GM23248 (cell line): ENCODE measurements at regions not wholly inside any gene's neighbourhood (a gene's known extent, or its start where the extent isn't known, plus 50 kb on each side); places are given as distances from the start of the nearest gene placed in this dataset.

Experiments used
- DNase-seq: peaks from one replicate; pipeline ENCODE4 v3.0.0-alpha.2; 2015
- H2AFZ ChIP-seq: fragments of 200-600 bp; sonication (generic); 2 replicates; pipeline ENCODE4 v1.6.1; 2016; ENCODE audit warnings: antibody characterized with exemption
- H3F3A ChIP-seq: fragments of 200-600 bp; sonication (generic); 2 replicates; pipeline ENCODE4 v1.6.1; 2016; ENCODE audit warnings: mild to moderate bottlenecking, antibody characterized with exemption, mixed run types; ENCODE audit not compliant: insufficient read depth
- H3K27ac ChIP-seq: fragments of 200-600 bp; sonication (generic); 2 replicates; pipeline ENCODE4 v1.5.1; 2016; ENCODE audit warnings: mild to moderate bottlenecking
- H3K27me3 ChIP-seq: fragments of 200-600 bp; sonication (generic); replicated peaks from 2 replicates; pipeline ENCODE4 v1.6.1; 2016; ENCODE audit warnings: mild to moderate bottlenecking; ENCODE audit not compliant: insufficient read depth
- H3K36me3 ChIP-seq: fragments of 200-600 bp; sonication (generic); 2 replicates; pipeline ENCODE4 v1.6.1; 2016; ENCODE audit warnings: low read depth, mild to moderate bottlenecking
- H3K4me1 ChIP-seq: fragments of 200-600 bp; sonication (generic); 2 replicates; pipeline ENCODE4 v1.6.1; 2016; ENCODE audit warnings: mild to moderate bottlenecking; ENCODE audit not compliant: insufficient read depth
- H3K4me2 ChIP-seq: fragments of 200-600 bp; sonication (generic); one replicate; pipeline ENCODE4 v1.6.1; 2016; ENCODE audit warnings: mild to moderate bottlenecking; ENCODE audit not compliant: unreplicated experiment
- H3K4me3 ChIP-seq: fragments of 200-600 bp; sonication (generic); 2 replicates; pipeline ENCODE4 v1.5.1; 2016; ENCODE audit warnings: mild to moderate bottlenecking
- H3K79me2 ChIP-seq: fragments of 200-600 bp; sonication (generic); 2 replicates; pipeline ENCODE4 v1.6.1; 2016; ENCODE audit warnings: mild to moderate bottlenecking; ENCODE audit not compliant: insufficient read depth
- H3K9ac ChIP-seq: fragments of 200-600 bp; sonication (generic); 2 replicates; pipeline ENCODE4 v1.6.1; 2016; ENCODE audit warnings: mild to moderate bottlenecking
- H3K9me2 ChIP-seq: fragments of 200-600 bp; sonication (generic); 2 replicates; pipeline ENCODE4 v1.6.1; 2016; ENCODE audit warnings: mixed run types, mild to moderate bottlenecking, moderate library complexity; ENCODE audit not compliant: insufficient read depth
- H3K9me3 ChIP-seq: fragments of 200-600 bp; sonication (generic); one replicate; pipeline ENCODE4 v1.6.1; 2017; ENCODE audit warnings: low read depth
- H4K20me1 ChIP-seq: fragments of 200-600 bp; sonication (generic); 2 replicates; pipeline ENCODE4 v1.6.0; 2016; ENCODE audit not compliant: insufficient read depth
- EZH2 ChIP-seq: fragments of 200-600 bp; sonication (generic); IDR thresholded peaks from 2 replicates; pipeline ENCODE4 v1.6.1; 2018; ENCODE audit warnings: antibody characterized with exemption, mild to moderate bottlenecking; ENCODE audit not compliant: insufficient read depth, poor library complexity, severe bottlenecking
- EZH2phosphoT487 ChIP-seq: fragments of 200-600 bp; sonication (generic); IDR thresholded peaks from 2 replicates; pipeline ENCODE4 v1.6.1; 2018; ENCODE audit warnings: antibody characterized with exemption, moderate library complexity, mild to moderate bottlenecking, low read depth; ENCODE audit not compliant: insufficient read depth
- WGBS, 2 experiments: methylation state at CpG; one replicate each; pipeline ENCODE4 v1.1.6; 2015 to 2017; ENCODE audit warnings: low lambda C conversion rate in 2 of 2, low coverage in 1 of 2; ENCODE audit errors: missing lambda C conversion rate in 2 of 2; 5-methylcytosine and 5-hydroxymethylcytosine counted together
- in situ Hi-C: fragments of 300-500 bp; cut with MboI; formaldehyde crosslinking; loops from 2 replicates; pipeline ENCODE4 v1.15.0; 2020

GRCh38 chr15:77859491-77860060 is 217.9 kb downstream of the TBC1D2B start:
- no peak overlapping the region for H3K4me2 ChIP-seq
- in situ Hi-C loops = no loop called here
- peaks cover 27% of the 10 kb centered on the region for H3K27me3 ChIP-seq
- no peaks in the 10 kb centered on the region for H3K4me1 ChIP-seq
- H3K9me3 ChIP-seq = no peaks in the 10 kb centered on the region
- H3F3A ChIP-seq = no peaks in the 10 kb centered on the region
- DNase-seq = no peak
- no peaks in the 10 kb centered on the region for H3K79me2 ChIP-seq
- no peak overlapping the region for H3K27ac ChIP-seq
- H3K36me3 ChIP-seq = no peaks in the 10 kb centered on the region
- TF ChIP-seq EZH2 = no peak
- H2AFZ ChIP-seq = no peak overlapping the region
- no peaks in the 10 kb centered on the region for H3K9me2 ChIP-seq
- H4K20me1 ChIP-seq = no peaks in the 10 kb centered on the region
- H3K9ac ChIP-seq = no peak overlapping the region
- WGBS, 2 experiments = 39 to 44% methylated on average over 2 of the region's 2 CpGs
- H3K4me3 ChIP-seq = no peak overlapping the region

- Histone ChIP-seq H3K4me1 (no peaks in the 10 kb centered on the region), H3F3A (no peaks in the 10 kb centered on the region), H4K20me1 (no peaks in the 10 kb centered on the region), H3K9ac (no peak overlapping the region), H2AFZ (no peak overlapping the region), H3K27ac (no peak overlapping the region), H3K27me3 (peaks cover 34% of the 10 kb centered on the region), H3K4me3 (no peak overlapping the region), H3K36me3 (no peaks in the 10 kb centered on the region), H3K4me2 (no peak overlapping the region), H3K9me3 (no peaks in the 10 kb centered on the region), H3K9me2 (no peaks in the 10 kb centered on the region), H3K79me2 (no peaks in the 10 kb centered on the region)
- TF ChIP-seq EZH2phosphoT487 = no peak
- no peak for TF ChIP-seq EZH2
- DNase-seq = no peak
- 43 to 55% methylated on average over 11 of the region's 11 CpGs for WGBS, 2 experiments
- in situ Hi-C loops = no loop called here
Measured at GRCh38 chr15:77858792-77859490, 218.6 kb downstream of the TBC1D2B start.

- in situ Hi-C loops = no loop called here
- TF ChIP-seq EZH2 (no peak), EZH2phosphoT487 (no peak)
- no peaks in the 10 kb centered on the region for H4K20me1 ChIP-seq
- 42 to 44% methylated on average over 7 of the region's 7 CpGs for WGBS, 2 experiments
- no peaks in the 10 kb centered on the region for H3K9me3 ChIP-seq
- H3K36me3 ChIP-seq = no peaks in the 10 kb centered on the region
- no peak overlapping the region for H3K4me2 ChIP-seq
- peaks cover 46% of the 10 kb centered on the region for H3K27me3 ChIP-seq
- no peak for DNase-seq
- no peak overlapping the region for H2AFZ ChIP-seq
- no peaks in the 10 kb centered on the region for H3K79me2 ChIP-seq
- H3K4me1 ChIP-seq = no peaks in the 10 kb centered on the region
- H3K9me2 ChIP-seq = no peaks in the 10 kb centered on the region
- H3F3A ChIP-seq = no peaks in the 10 kb centered on the region
- no peak overlapping the region for H3K9ac ChIP-seq
- no peak overlapping the region for H3K4me3 ChIP-seq
- no peak overlapping the region for H3K27ac ChIP-seq
Measured at GRCh38 chr15:77857419-77857818, 220.1 kb downstream of the TBC1D2B start.

- H3K9me2 ChIP-seq = no peaks in the 10 kb centered on the region
- no peak overlapping the region for H3K4me2 ChIP-seq
- no peak for DNase-seq
- no peaks in the 10 kb centered on the region for H3K4me1 ChIP-seq
- TF ChIP-seq EZH2 (no peak), EZH2phosphoT487 (no peak)
- 0 to 19% methylated on average over 1 of the region's 1 CpG for WGBS, 2 experiments
- no peaks in the 10 kb centered on the region for H4K20me1 ChIP-seq
- H3K9ac ChIP-seq = no peak overlapping the region
- peaks cover 52% of the 10 kb centered on the region for H3K27me3 ChIP-seq
- no peaks in the 10 kb centered on the region for H3K36me3 ChIP-seq
- H3K27ac ChIP-seq = no peak overlapping the region
- no peak overlapping the region for H2AFZ ChIP-seq
- in situ Hi-C loops = no loop called here
- H3F3A ChIP-seq = no peaks in the 10 kb centered on the region
- H3K79me2 ChIP-seq = no peaks in the 10 kb centered on the region
- H3K9me3 ChIP-seq = no peaks in the 10 kb centered on the region
- H3K4me3 ChIP-seq = no peak overlapping the region
Measured at GRCh38 chr15:77856705-77857346, 220.7 kb downstream of the TBC1D2B start.
